ENCODE measurements at regions not wholly inside any gene's neighbourhood (a gene's known extent, or its start where the extent isn't known, plus 50 kb on each side); places are given as distances from the start of the nearest gene placed in this dataset.

DNA sequence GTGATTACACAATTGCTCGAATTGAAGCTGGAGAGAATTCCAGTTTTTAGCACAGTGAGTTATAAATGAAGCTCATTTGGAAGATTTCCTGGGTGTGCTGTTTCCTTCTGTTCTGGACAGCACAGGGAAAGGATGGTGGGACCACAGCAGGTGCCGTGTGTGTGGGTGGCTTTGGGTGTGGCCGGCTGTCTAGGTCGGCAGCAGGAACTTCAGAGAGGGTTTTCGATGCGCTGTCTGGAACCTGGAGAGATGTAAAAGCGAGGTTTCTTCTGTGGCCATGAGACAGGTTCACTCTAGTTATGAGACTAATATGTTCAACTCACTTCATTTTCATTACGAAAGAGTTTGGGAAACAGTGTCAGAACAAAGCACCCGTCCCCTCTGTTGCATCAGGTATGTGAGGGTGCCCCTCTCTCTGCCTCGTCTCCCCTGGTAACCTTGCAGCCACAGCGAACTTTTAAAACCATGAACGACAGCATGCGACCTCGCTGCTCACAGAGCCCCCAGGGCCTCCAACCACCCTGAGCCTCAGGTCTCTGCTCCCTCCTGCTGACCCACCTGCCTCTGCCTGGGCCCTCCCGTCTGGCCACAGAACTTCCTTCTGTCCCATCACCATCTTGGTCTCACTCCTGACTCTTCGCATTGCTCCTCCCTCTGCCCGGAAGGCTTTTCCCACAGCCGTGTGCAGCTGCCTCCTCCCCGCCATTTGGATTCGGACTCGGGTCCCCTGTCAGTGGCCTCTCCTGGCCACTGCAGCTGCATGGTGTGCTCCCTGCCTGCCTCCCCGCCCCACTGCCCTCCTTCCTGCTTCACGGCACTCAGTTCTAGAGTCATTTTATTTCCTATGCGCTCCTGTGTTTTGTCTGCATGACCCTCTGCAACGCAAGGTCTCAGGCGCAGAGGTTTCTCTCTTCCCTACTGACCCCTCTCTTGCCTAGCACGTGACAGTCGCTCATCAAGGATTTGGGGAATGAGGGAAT lies 151.2 kb downstream of the NDUFA10 start:
- Mint-ChIP-seq H3K27ac (no peak overlapping the region), H3K36me3 (ENCODE audit: low read depth) (no peaks in the 10 kb centered on the region), H3K4me1 (peaks cover 25% of the 10 kb centered on the region), H3K9me3 (no peaks in the 10 kb centered on the region), H3K27me3 (ENCODE audit: insufficient read depth, low read depth, poor library complexity) (peaks cover 2% of the 10 kb centered on the region), H3K4me3 (no peak overlapping the region)
- no peaks in the 10 kb centered on the region for H3F3A ChIP-seq (replicated peaks; ENCODE audit: low read depth)
- no peak for TF ChIP-seq ZNF331 (CRISPR knock-in tag; IDR thresholded peaks at IDR 0.05; ENCODE audit: low read depth)
- TF ChIP-seq JUNB (IDR thresholded peaks at IDR 0.05; ENCODE audit: unreplicated experiment) = no peak
- no peak for TF ChIP-seq EZH2 (IDR thresholded peaks at IDR 0.05; ENCODE audit: low read depth, unreplicated experiment)
- no peak for TF ChIP-seq NANOG (IDR thresholded peaks at IDR 0.05; ENCODE audit: borderline replicate concordance)
- no peak for TF ChIP-seq CREB1 (CRISPR knock-in tag; IDR thresholded peaks at IDR 0.05; ENCODE audit: low read depth)
- TF ChIP-seq POLR2AphosphoS5 (IDR thresholded peaks at IDR 0.05; ENCODE audit: low read depth) = no peak
- TF ChIP-seq EZH2phosphoT487 (IDR thresholded peaks at IDR 0.05; ENCODE audit: unreplicated experiment) = no peak
- TF ChIP-seq STAT1 (IDR thresholded peaks at IDR 0.05; ENCODE audit: unreplicated experiment) = no peak
- no peak overlapping the region for H2AFZ ChIP-seq
- no peak overlapping the region for H3K4me3 ChIP-seq
- no peak overlapping the region for H3K4me2 ChIP-seq
- no peak overlapping the region for H3K27ac ChIP-seq (ENCODE audit: low read depth)
- no peaks in the 10 kb centered on the region for H4K20me1 ChIP-seq (replicated peaks; ENCODE audit: insufficient read depth)
- no peak for ATAC-seq
- no peak for DNase-seq (ENCODE audit: low spot score)
- no peaks in the 10 kb centered on the region for H3K36me3 ChIP-seq (ENCODE audit: insufficient read depth)
- H3K27me3 ChIP-seq (ENCODE audit: insufficient read depth) = no peaks in the 10 kb centered on the region
- no peaks in the 10 kb centered on the region; the same call in 1 of the 2 replicates for H3K4me1 ChIP-seq (ENCODE audit: insufficient read depth)
- H3K79me2 ChIP-seq (replicated peaks; ENCODE audit: insufficient read depth) = no peaks in the 10 kb centered on the region
- no peaks in the 10 kb centered on the region for H3K9me2 ChIP-seq (ENCODE audit: insufficient read depth)

DNA sequence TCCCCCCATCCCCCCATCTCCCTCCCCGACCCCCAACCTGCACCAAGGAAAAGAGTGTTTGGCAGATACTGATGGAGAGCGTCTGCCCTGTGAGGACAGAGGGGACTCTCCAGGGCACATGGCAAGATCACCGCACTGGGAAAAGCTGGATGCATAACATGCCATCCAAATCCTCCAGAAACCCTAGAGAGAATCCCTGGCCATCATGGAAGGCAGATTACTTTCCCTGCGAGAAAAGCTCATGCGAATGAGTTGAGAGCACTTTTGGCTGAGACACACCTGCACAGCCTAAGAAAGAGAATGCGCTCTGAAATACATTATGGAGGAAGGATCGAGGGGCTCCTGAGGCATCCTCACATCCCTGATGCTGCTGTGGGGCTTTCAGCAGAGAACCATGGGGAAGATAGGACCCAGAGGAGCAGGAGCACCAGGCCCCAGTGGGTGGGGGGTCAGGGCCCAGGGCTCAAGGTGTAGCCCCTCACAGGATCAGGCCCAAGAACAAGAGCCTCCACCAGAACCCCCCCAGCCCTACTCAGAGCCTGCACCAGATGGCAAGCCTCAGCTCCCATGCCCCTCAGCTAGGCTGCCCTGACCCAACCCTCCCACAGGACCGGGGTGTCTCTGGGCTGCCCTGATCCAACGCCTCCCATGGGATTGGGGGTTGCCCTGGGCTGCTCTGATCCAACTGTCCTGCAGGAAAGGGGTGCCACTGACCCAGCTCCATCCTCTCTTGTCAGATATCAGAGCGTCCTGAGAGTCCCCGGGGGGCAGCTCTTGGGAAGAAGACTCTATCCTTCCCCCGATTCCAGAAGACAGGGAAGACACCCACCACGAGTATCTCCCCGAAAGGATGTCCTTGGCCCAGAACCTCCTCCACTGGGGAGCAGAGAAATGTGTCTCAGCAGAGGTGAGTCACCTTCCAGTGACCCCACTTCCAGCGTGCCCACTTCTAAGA lies 153.4 kb downstream of the NDUFA10 start:
- Histone ChIP-seq H3K9me2 (ENCODE audit: insufficient read depth) (no peaks in the 10 kb centered on the region; the same call in 1 of the 2 replicates), H3K4me1 (ENCODE audit: insufficient read depth) (no peaks in the 10 kb centered on the region; the same call in 1 of the 2 replicates), H3K4me2 (no peak overlapping the region), H3K36me3 (ENCODE audit: insufficient read depth) (no peaks in the 10 kb centered on the region), H3K27ac (ENCODE audit: low read depth) (no peak overlapping the region), H3F3A (replicated peaks; ENCODE audit: low read depth) (peaks cover 21% of the 10 kb centered on the region), H2AFZ (no peak overlapping the region), H3K27me3 (ENCODE audit: insufficient read depth) (no peaks in the 10 kb centered on the region), H3K79me2 (replicated peaks; ENCODE audit: insufficient read depth) (no peaks in the 10 kb centered on the region), H4K20me1 (replicated peaks; ENCODE audit: insufficient read depth) (no peaks in the 10 kb centered on the region), H3K4me3 (no peak overlapping the region)
- DNase-seq (ENCODE audit: low spot score) (no peak), ATAC-seq (peak; percentile 42)
- peaks cover 12% of the 10 kb centered on the region for H3K4me1 Mint-ChIP-seq
- no peak overlapping the region for H3K27ac Mint-ChIP-seq
- H3K36me3 Mint-ChIP-seq (ENCODE audit: low read depth) = no peaks in the 10 kb centered on the region
- no peak overlapping the region for H3K4me3 Mint-ChIP-seq
- peaks cover 2% of the 10 kb centered on the region for H3K27me3 Mint-ChIP-seq (ENCODE audit: insufficient read depth, low read depth, poor library complexity)
- no peaks in the 10 kb centered on the region for H3K9me3 Mint-ChIP-seq
- TF ChIP-seq STAT1 (IDR thresholded peaks at IDR 0.05; ENCODE audit: unreplicated experiment) = no peak
- no peak for TF ChIP-seq NANOG (IDR thresholded peaks at IDR 0.05; ENCODE audit: borderline replicate concordance)
- TF ChIP-seq, protein P1, sequence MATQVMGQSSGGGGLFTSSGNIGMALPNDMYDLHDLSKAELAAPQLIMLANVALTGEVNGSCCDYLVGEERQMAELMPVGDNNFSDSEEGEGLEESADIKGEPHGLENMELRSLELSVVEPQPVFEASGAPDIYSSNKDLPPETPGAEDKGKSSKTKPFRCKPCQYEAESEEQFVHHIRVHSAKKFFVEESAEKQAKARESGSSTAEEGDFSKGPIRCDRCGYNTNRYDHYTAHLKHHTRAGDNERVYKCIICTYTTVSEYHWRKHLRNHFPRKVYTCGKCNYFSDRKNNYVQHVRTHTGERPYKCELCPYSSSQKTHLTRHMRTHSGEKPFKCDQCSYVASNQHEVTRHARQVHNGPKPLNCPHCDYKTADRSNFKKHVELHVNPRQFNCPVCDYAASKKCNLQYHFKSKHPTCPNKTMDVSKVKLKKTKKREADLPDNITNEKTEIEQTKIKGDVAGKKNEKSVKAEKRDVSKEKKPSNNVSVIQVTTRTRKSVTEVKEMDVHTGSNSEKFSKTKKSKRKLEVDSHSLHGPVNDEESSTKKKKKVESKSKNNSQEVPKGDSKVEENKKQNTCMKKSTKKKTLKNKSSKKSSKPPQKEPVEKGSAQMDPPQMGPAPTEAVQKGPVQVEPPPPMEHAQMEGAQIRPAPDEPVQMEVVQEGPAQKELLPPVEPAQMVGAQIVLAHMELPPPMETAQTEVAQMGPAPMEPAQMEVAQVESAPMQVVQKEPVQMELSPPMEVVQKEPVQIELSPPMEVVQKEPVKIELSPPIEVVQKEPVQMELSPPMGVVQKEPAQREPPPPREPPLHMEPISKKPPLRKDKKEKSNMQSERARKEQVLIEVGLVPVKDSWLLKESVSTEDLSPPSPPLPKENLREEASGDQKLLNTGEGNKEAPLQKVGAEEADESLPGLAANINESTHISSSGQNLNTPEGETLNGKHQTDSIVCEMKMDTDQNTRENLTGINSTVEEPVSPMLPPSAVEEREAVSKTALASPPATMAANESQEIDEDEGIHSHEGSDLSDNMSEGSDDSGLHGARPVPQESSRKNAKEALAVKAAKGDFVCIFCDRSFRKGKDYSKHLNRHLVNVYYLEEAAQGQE (IDR thresholded peaks at IDR 0.05; ENCODE audit: unreplicated experiment) = no peak
- TF ChIP-seq EZH2phosphoT487 (IDR thresholded peaks at IDR 0.05; ENCODE audit: unreplicated experiment) = no peak
- no peak for TF ChIP-seq POLR2AphosphoS5 (IDR thresholded peaks at IDR 0.05; ENCODE audit: low read depth)
- TF ChIP-seq ZNF114 (CRISPR knock-in tag; IDR thresholded peaks at IDR 0.05) = no peak
- no peak for TF ChIP-seq JUNB (IDR thresholded peaks at IDR 0.05; ENCODE audit: unreplicated experiment)
- TF ChIP-seq, protein P2, sequence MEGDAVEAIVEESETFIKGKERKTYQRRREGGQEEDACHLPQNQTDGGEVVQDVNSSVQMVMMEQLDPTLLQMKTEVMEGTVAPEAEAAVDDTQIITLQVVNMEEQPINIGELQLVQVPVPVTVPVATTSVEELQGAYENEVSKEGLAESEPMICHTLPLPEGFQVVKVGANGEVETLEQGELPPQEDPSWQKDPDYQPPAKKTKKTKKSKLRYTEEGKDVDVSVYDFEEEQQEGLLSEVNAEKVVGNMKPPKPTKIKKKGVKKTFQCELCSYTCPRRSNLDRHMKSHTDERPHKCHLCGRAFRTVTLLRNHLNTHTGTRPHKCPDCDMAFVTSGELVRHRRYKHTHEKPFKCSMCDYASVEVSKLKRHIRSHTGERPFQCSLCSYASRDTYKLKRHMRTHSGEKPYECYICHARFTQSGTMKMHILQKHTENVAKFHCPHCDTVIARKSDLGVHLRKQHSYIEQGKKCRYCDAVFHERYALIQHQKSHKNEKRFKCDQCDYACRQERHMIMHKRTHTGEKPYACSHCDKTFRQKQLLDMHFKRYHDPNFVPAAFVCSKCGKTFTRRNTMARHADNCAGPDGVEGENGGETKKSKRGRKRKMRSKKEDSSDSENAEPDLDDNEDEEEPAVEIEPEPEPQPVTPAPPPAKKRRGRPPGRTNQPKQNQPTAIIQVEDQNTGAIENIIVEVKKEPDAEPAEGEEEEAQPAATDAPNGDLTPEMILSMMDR (conservative IDR thresholded peaks at IDR 0.05; ENCODE audit: low read depth in 2 of 2) = no peak
